ENCODE measurements at regions not wholly inside any gene's neighbourhood (a gene's known extent, or its start where the extent isn't known, plus 50 kb on each side); places are given as distances from the start of the nearest gene placed in this dataset.

DNA sequence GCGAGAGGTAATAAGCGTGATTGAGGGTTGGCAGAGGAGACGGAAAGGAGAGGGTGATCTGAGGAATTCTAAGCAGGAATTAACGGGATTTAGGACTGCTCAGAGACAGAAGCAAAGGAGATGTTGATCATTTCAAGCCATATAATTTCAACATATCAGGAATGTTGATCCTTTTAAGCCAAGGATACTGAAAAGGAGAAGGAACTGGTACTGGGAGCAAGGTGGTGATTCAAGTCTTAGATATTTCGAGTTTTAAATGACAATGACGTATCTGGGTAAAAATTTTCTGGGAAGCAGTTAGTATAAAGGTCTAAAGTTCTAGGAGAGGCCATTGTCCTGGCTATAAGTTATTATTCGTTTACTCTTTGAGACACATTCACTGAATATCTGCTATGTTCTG lies 91.3 kb upstream of the OGFRL1 start:
- Histone ChIP-seq H4K20me1 (ENCODE audit: insufficient read depth, low read length) (no peaks in the 10 kb centered on the region), H3K27ac (ENCODE audit: low read depth, low read length) (peak overlapping the region; percentile 98), H3K79me2 (ENCODE audit: insufficient read depth, low read length) (no peaks in the 10 kb centered on the region), H3K27me3 (ENCODE audit: insufficient read depth, low read length) (no peaks in the 10 kb centered on the region), H3K36me3 (ENCODE audit: insufficient read depth, low read length) (no peaks in the 10 kb centered on the region), H3K4me2 (ENCODE audit: insufficient read depth, low read length) (peak overlapping the region; percentile 82), H2AFZ (ENCODE audit: low read length) (peak overlapping the region; percentile 64), H3K4me1 (ENCODE audit: insufficient read depth, low read length) (peaks cover 28% of the 10 kb centered on the region), H3K4me3 (ENCODE audit: insufficient read depth, low read length) (peak overlapping the region; percentile 51), H3K9me3 (ENCODE audit: low read depth, low read length) (no peaks in the 10 kb centered on the region)
- peak; percentile 67 for DNase-seq (ENCODE audit: insufficient read length, low spot score, missing footprints)
- TF ChIP-seq, protein P1, sequence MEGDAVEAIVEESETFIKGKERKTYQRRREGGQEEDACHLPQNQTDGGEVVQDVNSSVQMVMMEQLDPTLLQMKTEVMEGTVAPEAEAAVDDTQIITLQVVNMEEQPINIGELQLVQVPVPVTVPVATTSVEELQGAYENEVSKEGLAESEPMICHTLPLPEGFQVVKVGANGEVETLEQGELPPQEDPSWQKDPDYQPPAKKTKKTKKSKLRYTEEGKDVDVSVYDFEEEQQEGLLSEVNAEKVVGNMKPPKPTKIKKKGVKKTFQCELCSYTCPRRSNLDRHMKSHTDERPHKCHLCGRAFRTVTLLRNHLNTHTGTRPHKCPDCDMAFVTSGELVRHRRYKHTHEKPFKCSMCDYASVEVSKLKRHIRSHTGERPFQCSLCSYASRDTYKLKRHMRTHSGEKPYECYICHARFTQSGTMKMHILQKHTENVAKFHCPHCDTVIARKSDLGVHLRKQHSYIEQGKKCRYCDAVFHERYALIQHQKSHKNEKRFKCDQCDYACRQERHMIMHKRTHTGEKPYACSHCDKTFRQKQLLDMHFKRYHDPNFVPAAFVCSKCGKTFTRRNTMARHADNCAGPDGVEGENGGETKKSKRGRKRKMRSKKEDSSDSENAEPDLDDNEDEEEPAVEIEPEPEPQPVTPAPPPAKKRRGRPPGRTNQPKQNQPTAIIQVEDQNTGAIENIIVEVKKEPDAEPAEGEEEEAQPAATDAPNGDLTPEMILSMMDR (IDR thresholded peaks at IDR 0.05; ENCODE audit: extremely low read depth, low read depth, low read length): no peak

DNA sequence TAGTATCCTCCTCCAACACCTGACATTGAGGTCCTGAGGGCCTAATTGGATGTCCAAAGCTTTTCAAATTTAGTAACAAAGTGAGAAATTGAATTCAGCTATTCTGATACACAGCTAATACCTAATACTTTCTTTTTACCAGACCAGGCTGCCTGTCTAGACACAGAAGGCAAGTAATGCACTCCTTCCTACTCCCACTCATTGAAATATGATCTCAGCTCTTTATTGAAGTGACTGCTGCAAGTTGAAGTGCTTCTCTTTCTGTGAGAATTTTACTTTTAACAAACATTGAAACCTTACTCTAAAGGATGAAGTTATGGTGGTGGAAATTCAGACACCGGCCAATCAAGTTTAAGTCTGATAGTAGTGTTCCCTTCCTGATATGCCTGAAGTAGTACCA lies 90.8 kb upstream of the OGFRL1 start:
- H3K79me2 ChIP-seq (ENCODE audit: insufficient read depth, low read length): no peaks in the 10 kb centered on the region
- H4K20me1 ChIP-seq (ENCODE audit: insufficient read depth, low read length): no peaks in the 10 kb centered on the region
- no peaks in the 10 kb centered on the region for H3K27me3 ChIP-seq (ENCODE audit: insufficient read depth, low read length)
- no peaks in the 10 kb centered on the region for H3K36me3 ChIP-seq (ENCODE audit: insufficient read depth, low read length)
- TF ChIP-seq, protein P1 (IDR thresholded peaks at IDR 0.05; ENCODE audit: extremely low read depth, low read depth, low read length): no peak
- H3K27ac ChIP-seq (ENCODE audit: low read depth, low read length): peak overlapping the region; percentile 98
- H2AFZ ChIP-seq (ENCODE audit: low read length): peak overlapping the region; percentile 64
- DNase-seq (ENCODE audit: insufficient read length, low spot score, missing footprints): no peak
- H3K4me3 ChIP-seq (ENCODE audit: insufficient read depth, low read length): peak overlapping the region; percentile 51
- no peaks in the 10 kb centered on the region for H3K9me3 ChIP-seq (ENCODE audit: low read depth, low read length)
- H3K4me1 ChIP-seq (ENCODE audit: insufficient read depth, low read length): peaks cover 28% of the 10 kb centered on the region
- H3K4me2 ChIP-seq (ENCODE audit: insufficient read depth, low read length): peak overlapping the region; percentile 82

DNA sequence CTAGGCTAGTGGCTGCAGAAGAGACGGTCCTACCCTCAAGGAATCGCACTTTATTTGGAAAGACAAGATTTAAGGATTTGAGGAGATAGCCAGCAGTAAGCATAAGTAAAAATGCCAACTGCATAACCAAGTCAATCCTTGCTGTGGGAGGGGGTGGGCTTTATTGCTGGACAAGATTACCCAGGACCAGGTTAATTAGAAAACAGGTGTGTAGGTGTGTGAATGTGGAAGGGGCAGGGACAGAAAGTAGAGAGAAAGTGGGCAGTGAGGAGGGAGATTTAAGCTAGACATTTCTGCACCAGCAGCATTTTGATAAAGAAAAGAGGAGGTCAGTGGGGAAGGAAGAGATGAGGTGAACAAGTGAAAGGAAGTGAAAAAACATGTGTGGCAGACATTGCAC lies 89.7 kb upstream of the OGFRL1 start:
- H3K27me3 ChIP-seq (ENCODE audit: insufficient read depth, low read length): no peaks in the 10 kb centered on the region
- no peak overlapping the region for H3K27ac ChIP-seq (ENCODE audit: low read depth, low read length)
- H2AFZ ChIP-seq (ENCODE audit: low read length): no peak overlapping the region
- no peak for DNase-seq (ENCODE audit: insufficient read length, low spot score, missing footprints)
- no peaks in the 10 kb centered on the region for H3K79me2 ChIP-seq (ENCODE audit: insufficient read depth, low read length)
- TF ChIP-seq, protein P1 (IDR thresholded peaks at IDR 0.05; ENCODE audit: extremely low read depth, low read depth, low read length): no peak
- no peaks in the 10 kb centered on the region for H3K36me3 ChIP-seq (ENCODE audit: insufficient read depth, low read length)
- H3K9me3 ChIP-seq (ENCODE audit: low read depth, low read length): no peaks in the 10 kb centered on the region
- no peaks in the 10 kb centered on the region for H4K20me1 ChIP-seq (ENCODE audit: insufficient read depth, low read length)
- H3K4me3 ChIP-seq (ENCODE audit: insufficient read depth, low read length): no peak overlapping the region
- H3K4me1 ChIP-seq (ENCODE audit: insufficient read depth, low read length): peaks cover 28% of the 10 kb centered on the region
- no peak overlapping the region for H3K4me2 ChIP-seq (ENCODE audit: insufficient read depth, low read length)

DNA sequence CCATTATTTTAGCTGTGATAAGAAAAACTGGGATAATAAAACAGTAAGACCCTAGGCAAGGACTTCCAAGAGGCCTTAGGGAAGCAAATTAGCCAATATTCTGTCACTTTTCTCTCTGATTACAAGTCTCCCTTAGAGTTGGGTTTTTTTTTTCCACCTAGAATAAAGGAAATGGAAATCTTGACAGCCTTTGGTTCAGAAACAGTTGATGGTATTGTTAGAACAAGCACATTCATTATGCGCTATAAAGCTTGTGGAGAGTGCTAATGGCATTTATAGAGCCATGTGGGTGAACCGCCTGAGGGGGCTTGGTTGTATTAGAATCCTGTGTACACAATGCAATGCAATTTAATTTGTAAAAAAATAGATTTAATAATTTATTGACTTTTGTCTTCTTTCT lies 88.9 kb upstream of the OGFRL1 start:
- H3K27me3 ChIP-seq (ENCODE audit: insufficient read depth, low read length): no peaks in the 10 kb centered on the region
- no peak for DNase-seq (ENCODE audit: insufficient read length, low spot score, missing footprints)
- peaks cover 26% of the 10 kb centered on the region for H3K4me1 ChIP-seq (ENCODE audit: insufficient read depth, low read length)
- TF ChIP-seq, protein P1 (IDR thresholded peaks at IDR 0.05; ENCODE audit: extremely low read depth, low read depth, low read length): no peak
- no peak overlapping the region for H3K4me2 ChIP-seq (ENCODE audit: insufficient read depth, low read length)
- H2AFZ ChIP-seq (ENCODE audit: low read length): no peak overlapping the region
- no peak overlapping the region for H3K27ac ChIP-seq (ENCODE audit: low read depth, low read length)
- no peak overlapping the region for H3K4me3 ChIP-seq (ENCODE audit: insufficient read depth, low read length)
- no peaks in the 10 kb centered on the region for H3K79me2 ChIP-seq (ENCODE audit: insufficient read depth, low read length)
- H3K36me3 ChIP-seq (ENCODE audit: insufficient read depth, low read length): no peaks in the 10 kb centered on the region
- no peaks in the 10 kb centered on the region for H3K9me3 ChIP-seq (ENCODE audit: low read depth, low read length)
- no peaks in the 10 kb centered on the region for H4K20me1 ChIP-seq (ENCODE audit: insufficient read depth, low read length)
